ENCODE measurements at regions not wholly inside any gene's neighbourhood (a gene's known extent, or its start where the extent isn't known, plus 50 kb on each side); places are given as distances from the start of the nearest gene placed in this dataset.

DNA sequence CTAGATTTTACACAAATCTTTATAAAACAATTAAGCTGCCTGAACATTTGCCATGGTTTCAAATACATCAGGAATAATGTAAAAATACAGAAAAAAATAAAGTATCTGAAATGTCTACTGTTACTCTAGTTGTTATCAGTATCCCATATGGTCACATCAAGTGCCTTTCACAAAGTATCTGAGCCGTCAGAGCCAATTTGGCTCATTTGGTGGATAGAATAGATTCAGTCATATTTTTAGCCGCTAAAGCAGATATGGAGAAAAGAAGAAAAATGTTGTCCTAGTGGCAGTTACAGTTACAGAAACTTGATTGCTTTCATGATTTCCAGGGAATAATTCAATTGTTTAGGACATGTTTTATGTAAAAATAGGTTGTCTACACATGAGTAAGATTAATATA, 641.1 kb downstream of the RAPGEF2 start:
- Mint-ChIP-seq H3K27me3 (ENCODE audit: low read depth) (no peaks in the 10 kb centered on the region), H3K27ac (no peak overlapping the region), H3K36me3 (peaks cover 18% of the 10 kb centered on the region), H3K9me3 (peaks cover 29% of the 10 kb centered on the region), H3K4me3 (no peak overlapping the region), H3K4me1 (peaks cover 4% of the 10 kb centered on the region)
- ChIA-PET POLR2A (no interaction called here), CTCF (no interaction called here)
- DNase-seq (ENCODE audit: low spot score) (no peak), ATAC-seq (no peak)
- no peak for TF ChIP-seq ZNF219 (CRISPR knock-in tag; IDR thresholded peaks at IDR 0.05; ENCODE audit: borderline replicate concordance)
- TF ChIP-seq, protein P1, sequence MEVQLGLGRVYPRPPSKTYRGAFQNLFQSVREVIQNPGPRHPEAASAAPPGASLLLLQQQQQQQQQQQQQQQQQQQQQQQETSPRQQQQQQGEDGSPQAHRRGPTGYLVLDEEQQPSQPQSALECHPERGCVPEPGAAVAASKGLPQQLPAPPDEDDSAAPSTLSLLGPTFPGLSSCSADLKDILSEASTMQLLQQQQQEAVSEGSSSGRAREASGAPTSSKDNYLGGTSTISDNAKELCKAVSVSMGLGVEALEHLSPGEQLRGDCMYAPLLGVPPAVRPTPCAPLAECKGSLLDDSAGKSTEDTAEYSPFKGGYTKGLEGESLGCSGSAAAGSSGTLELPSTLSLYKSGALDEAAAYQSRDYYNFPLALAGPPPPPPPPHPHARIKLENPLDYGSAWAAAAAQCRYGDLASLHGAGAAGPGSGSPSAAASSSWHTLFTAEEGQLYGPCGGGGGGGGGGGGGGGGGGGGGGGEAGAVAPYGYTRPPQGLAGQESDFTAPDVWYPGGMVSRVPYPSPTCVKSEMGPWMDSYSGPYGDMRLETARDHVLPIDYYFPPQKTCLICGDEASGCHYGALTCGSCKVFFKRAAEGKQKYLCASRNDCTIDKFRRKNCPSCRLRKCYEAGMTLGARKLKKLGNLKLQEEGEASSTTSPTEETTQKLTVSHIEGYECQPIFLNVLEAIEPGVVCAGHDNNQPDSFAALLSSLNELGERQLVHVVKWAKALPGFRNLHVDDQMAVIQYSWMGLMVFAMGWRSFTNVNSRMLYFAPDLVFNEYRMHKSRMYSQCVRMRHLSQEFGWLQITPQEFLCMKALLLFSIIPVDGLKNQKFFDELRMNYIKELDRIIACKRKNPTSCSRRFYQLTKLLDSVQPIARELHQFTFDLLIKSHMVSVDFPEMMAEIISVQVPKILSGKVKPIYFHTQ (CRISPR knock-in tag; IDR thresholded peaks at IDR 0.05), result no peak
- no peak for TF ChIP-seq ZNF396 (CRISPR knock-in tag; IDR thresholded peaks at IDR 0.05; ENCODE audit: borderline replicate concordance)
- TF ChIP-seq, protein P2, sequence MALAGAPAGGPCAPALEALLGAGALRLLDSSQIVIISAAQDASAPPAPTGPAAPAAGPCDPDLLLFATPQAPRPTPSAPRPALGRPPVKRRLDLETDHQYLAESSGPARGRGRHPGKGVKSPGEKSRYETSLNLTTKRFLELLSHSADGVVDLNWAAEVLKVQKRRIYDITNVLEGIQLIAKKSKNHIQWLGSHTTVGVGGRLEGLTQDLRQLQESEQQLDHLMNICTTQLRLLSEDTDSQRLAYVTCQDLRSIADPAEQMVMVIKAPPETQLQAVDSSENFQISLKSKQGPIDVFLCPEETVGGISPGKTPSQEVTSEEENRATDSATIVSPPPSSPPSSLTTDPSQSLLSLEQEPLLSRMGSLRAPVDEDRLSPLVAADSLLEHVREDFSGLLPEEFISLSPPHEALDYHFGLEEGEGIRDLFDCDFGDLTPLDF (CRISPR knock-in tag; IDR thresholded peaks at IDR 0.05), result no peak
- TF ChIP-seq, protein P3, sequence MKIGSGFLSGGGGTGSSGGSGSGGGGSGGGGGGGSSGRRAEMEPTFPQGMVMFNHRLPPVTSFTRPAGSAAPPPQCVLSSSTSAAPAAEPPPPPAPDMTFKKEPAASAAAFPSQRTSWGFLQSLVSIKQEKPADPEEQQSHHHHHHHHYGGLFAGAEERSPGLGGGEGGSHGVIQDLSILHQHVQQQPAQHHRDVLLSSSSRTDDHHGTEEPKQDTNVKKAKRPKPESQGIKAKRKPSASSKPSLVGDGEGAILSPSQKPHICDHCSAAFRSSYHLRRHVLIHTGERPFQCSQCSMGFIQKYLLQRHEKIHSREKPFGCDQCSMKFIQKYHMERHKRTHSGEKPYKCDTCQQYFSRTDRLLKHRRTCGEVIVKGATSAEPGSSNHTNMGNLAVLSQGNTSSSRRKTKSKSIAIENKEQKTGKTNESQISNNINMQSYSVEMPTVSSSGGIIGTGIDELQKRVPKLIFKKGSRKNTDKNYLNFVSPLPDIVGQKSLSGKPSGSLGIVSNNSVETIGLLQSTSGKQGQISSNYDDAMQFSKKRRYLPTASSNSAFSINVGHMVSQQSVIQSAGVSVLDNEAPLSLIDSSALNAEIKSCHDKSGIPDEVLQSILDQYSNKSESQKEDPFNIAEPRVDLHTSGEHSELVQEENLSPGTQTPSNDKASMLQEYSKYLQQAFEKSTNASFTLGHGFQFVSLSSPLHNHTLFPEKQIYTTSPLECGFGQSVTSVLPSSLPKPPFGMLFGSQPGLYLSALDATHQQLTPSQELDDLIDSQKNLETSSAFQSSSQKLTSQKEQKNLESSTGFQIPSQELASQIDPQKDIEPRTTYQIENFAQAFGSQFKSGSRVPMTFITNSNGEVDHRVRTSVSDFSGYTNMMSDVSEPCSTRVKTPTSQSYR (CRISPR knock-in tag; IDR thresholded peaks at IDR 0.05), result no peak
- no peak for TF ChIP-seq HMGA2 (CRISPR knock-in tag; IDR thresholded peaks at IDR 0.05)
- TF ChIP-seq FOXP1 (CRISPR knock-in tag; IDR thresholded peaks at IDR 0.05; ENCODE audit: borderline replicate concordance), result no peak

DNA sequence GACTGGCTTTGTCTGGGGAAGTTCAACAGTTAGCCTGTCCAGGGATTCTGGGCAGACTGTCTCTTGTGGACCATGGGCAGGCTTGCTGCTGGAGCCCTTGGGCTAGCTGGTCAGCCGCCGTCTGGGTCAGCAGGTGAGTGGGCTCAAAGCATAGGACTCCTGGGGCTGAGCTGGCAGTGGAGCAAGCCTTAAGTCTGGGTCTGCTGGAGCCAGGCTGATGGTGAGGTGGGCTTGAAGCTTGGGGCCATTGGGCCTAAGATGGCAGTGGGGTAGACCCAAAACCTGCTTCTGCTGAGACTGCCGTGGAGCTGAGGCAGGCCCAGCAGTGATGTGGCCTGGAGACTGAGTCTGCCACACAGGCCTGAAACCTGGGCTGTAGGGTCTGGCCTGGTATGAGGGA, 645.1 kb downstream of the RAPGEF2 start:
- H3K36me3 Mint-ChIP-seq, result 0 out of 2 replicates have a peak, but pooled peaks cover 4% of the 10 kb centered on the region
- CTCF ChIA-PET, result no interaction called here
- no peaks in the 10 kb centered on the region; the same call in 1 of the 2 replicates for H3K27me3 Mint-ChIP-seq (ENCODE audit: low read depth)
- TF ChIP-seq FOXK1 (CRISPR knock-in tag; IDR thresholded peaks at IDR 0.05), result no peak
- TF ChIP-seq, protein P4, sequence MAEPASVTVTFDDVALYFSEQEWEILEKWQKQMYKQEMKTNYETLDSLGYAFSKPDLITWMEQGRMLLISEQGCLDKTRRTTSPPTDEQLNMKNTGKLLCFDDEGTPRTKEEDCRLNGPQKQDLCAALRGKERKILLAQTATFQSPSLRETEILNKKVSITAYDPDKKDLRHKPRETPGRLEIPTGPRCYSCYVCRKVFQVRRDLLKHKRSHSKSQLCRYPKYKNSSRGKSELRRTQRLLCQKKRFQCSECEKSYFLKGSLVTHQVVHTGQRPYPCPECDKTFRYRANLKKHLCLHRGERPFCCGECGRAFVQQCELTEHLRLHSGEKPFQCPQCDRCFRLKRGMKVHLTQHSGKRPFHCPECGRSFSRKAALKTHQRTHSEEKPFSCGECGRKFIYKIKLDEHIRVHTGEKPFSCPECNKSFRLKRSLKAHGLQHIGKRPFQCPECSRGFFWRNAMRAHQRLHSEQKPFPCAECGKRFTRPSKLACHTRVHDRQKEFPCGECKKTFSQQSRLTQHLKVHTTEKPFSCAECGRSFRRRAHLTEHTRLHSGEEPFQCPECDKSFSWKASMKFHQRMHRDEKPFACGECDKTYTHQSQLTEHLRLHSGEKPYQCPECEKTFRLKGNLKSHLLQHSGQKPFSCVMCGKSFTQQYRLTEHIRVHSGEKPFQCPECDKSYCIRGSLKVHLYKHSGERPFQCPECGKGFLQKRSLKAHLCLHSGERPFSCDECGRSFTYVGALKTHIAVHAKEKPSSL (CRISPR knock-in tag; conservative IDR thresholded peaks at IDR 0.05), result no peak
- no peak for TF ChIP-seq CREB1 (CRISPR knock-in tag; IDR thresholded peaks at IDR 0.05)
- TF ChIP-seq CBFB (CRISPR knock-in tag; IDR thresholded peaks at IDR 0.05; ENCODE audit: low read depth), result no peak
- TF ChIP-seq, protein P5, sequence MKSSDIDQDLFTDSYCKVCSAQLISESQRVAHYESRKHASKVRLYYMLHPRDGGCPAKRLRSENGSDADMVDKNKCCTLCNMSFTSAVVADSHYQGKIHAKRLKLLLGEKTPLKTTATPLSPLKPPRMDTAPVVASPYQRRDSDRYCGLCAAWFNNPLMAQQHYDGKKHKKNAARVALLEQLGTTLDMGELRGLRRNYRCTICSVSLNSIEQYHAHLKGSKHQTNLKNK (CRISPR knock-in tag; IDR thresholded peaks at IDR 0.05), result no peak
- no peak for TF ChIP-seq MYBL2 (CRISPR knock-in tag; IDR thresholded peaks at IDR 0.05)
- no peak for TF ChIP-seq FOXP1 (CRISPR knock-in tag; IDR thresholded peaks at IDR 0.05; ENCODE audit: borderline replicate concordance)
- no peak for ATAC-seq
- POLR2A ChIA-PET, result interaction anchor here (0.6 kb wide), 1 partner anchor 334 kb away, joined by 4 read pairs; no protein-coding TSS in a partner anchor
- H3K4me3 Mint-ChIP-seq, result no peak overlapping the region
- H3K4me1 Mint-ChIP-seq, result peaks cover 4% of the 10 kb centered on the region
- H3K27ac Mint-ChIP-seq, result no peak overlapping the region
- H3K9me3 Mint-ChIP-seq, result peaks cover 6% of the 10 kb centered on the region
- no peak for DNase-seq (ENCODE audit: low spot score)

All from WTC11 (cell line).